ENCODE measurements at regions not wholly inside any gene's neighbourhood (a gene's known extent, or its start where the extent isn't known, plus 50 kb on each side); places are given as distances from the start of the nearest gene placed in this dataset.
A peak's percentile ranks its signal among the peaks of the same experiment; 100 is the strongest.

GRCh38 chr11:106152013-106152412, 74.6 kb downstream of the AASDHPPT start:
- no peak for TF ChIP-seq Cebpa-rat (IDR thresholded peaks at IDR 0.05)
- H3K9me3 ChIP-seq (replicated peaks in 1 of 11): peaks cover 2 to 17% (median 9%) of the 10 kb centered on the region in 11 experiments
- H3K27ac ChIP-seq: no peak overlapping the region
- no peak overlapping the region for H3K4me2 ChIP-seq
- no peaks in the 10 kb centered on the region for H3K4me1 ChIP-seq
- H4K20me1 ChIP-seq: no peaks in the 10 kb centered on the region
- no peak overlapping the region for H3K4me3 ChIP-seq
- H3K36me3 ChIP-seq: no peaks in the 10 kb centered on the region
- no peak overlapping the region for H3K9ac ChIP-seq
- H3K27me3 ChIP-seq: no peaks in the 10 kb centered on the region

- TF ChIP-seq Cebpa-rat (IDR thresholded peaks at IDR 0.05): no peak
- Histone ChIP-seq H3K4me3 (no peak overlapping the region), H3K27me3 (no peaks in the 10 kb centered on the region), H3K36me3 (no peaks in the 10 kb centered on the region), H3K4me1 (no peaks in the 10 kb centered on the region), H3K9me3 (replicated peaks in 1 of 11) (peaks cover 0 to 9% (median 1%) of the 10 kb centered on the region in 11 experiments; a peak in 7 of 22 replicates), H3K9ac (no peak overlapping the region), H4K20me1 (no peaks in the 10 kb centered on the region), H3K27ac (no peak overlapping the region), H3K4me2 (no peak overlapping the region)
Measured at GRCh38 chr11:106152824-106153223, 75.4 kb downstream of the AASDHPPT start.

- Histone ChIP-seq H3K9ac (no peak overlapping the region), H3K4me1 (peaks cover 0 to 4% (median 0%) of the 10 kb centered on the region in 10 experiments; a peak in 1 of 20 replicates), H3K36me3 (no peaks in the 10 kb centered on the region), H4K20me1 (no peaks in the 10 kb centered on the region), H3K9me3 (replicated peaks in 1 of 11) (peaks cover 6 to 14% (median 12%) of the 10 kb centered on the region in 11 experiments; a peak in 19 of 22 replicates), H3K27me3 (no peaks in the 10 kb centered on the region), H3K27ac (no peak overlapping the region), H3K4me2 (no peak overlapping the region), H3K4me3 (no peak overlapping the region)
- no peak for TF ChIP-seq Cebpa-rat (IDR thresholded peaks at IDR 0.05)
Measured at GRCh38 chr11:106156290-106156937, 79.0 kb downstream of the AASDHPPT start.

- H3K9me3 ChIP-seq (replicated peaks in 1 of 11): peaks cover 14 to 28% (median 20%) of the 10 kb centered on the region in 11 experiments; a peak in 20 of 22 replicates
- H3K27ac ChIP-seq: no peak overlapping the region
- no peak overlapping the region for H3K4me3 ChIP-seq
- peaks cover 0 to 4% (median 0%) of the 10 kb centered on the region in 10 experiments; a peak in 1 of 20 replicates for H3K4me1 ChIP-seq
- no peak overlapping the region for H3K4me2 ChIP-seq
- H3K36me3 ChIP-seq: no peaks in the 10 kb centered on the region
- no peaks in the 10 kb centered on the region for H4K20me1 ChIP-seq
- no peak overlapping the region for H3K9ac ChIP-seq
- no peaks in the 10 kb centered on the region for H3K27me3 ChIP-seq
- no peak for TF ChIP-seq Cebpa-rat (IDR thresholded peaks at IDR 0.05)
Measured at GRCh38 chr11:106158406-106158805, 80.9 kb downstream of the AASDHPPT start.

GRCh38 chr11:106159836-106160235, 82.4 kb downstream of the AASDHPPT start:
- peaks cover 14 to 28% (median 20%) of the 10 kb centered on the region in 11 experiments; a peak in 20 of 22 replicates for H3K9me3 ChIP-seq (replicated peaks in 1 of 11)
- H4K20me1 ChIP-seq: no peaks in the 10 kb centered on the region
- no peak overlapping the region for H3K4me3 ChIP-seq
- TF ChIP-seq Cebpa-rat (IDR thresholded peaks at IDR 0.05): no peak
- no peak overlapping the region for H3K9ac ChIP-seq
- H3K4me1 ChIP-seq: peaks cover 0 to 4% (median 0%) of the 10 kb centered on the region in 10 experiments; a peak in 1 of 20 replicates
- no peaks in the 10 kb centered on the region for H3K36me3 ChIP-seq
- H3K27ac ChIP-seq: no peak overlapping the region
- H3K4me2 ChIP-seq: no peak overlapping the region
- no peaks in the 10 kb centered on the region for H3K27me3 ChIP-seq

GRCh38 chr11:106160494-106160893, 83.0 kb downstream of the AASDHPPT start:
- no peak for TF ChIP-seq Cebpa-rat (IDR thresholded peaks at IDR 0.05)
- H3K4me2 ChIP-seq: peak overlapping the region in 4 of 11 experiments; percentile 10 to 25 (median 12); a peak in 1 of 22 replicates
- no peaks in the 10 kb centered on the region for H3K27me3 ChIP-seq
- H3K9me3 ChIP-seq (replicated peaks in 1 of 11): peaks cover 14 to 28% (median 24%) of the 10 kb centered on the region in 11 experiments; a peak in 20 of 22 replicates
- H3K4me1 ChIP-seq: peaks cover 0 to 4% (median 0%) of the 10 kb centered on the region in 10 experiments; a peak in 1 of 20 replicates
- H3K27ac ChIP-seq: 0 out of 22 replicates have a peak overlapping the region, but pooled peaks of 1 of the 11 experiments have one; percentile 20
- no peaks in the 10 kb centered on the region for H3K36me3 ChIP-seq
- H3K9ac ChIP-seq: no peak overlapping the region
- no peak overlapping the region for H3K4me3 ChIP-seq
- H4K20me1 ChIP-seq: no peaks in the 10 kb centered on the region

- H3K27me3 ChIP-seq: no peaks in the 10 kb centered on the region
- H3K4me3 ChIP-seq: no peak overlapping the region
- no peak overlapping the region for H3K4me2 ChIP-seq
- H3K9ac ChIP-seq: no peak overlapping the region
- H4K20me1 ChIP-seq: no peaks in the 10 kb centered on the region
- H3K4me1 ChIP-seq: peaks cover 0 to 4% (median 0%) of the 10 kb centered on the region in 10 experiments; a peak in 1 of 20 replicates
- peaks cover 21 to 43% (median 35%) of the 10 kb centered on the region in 11 experiments; a peak in 21 of 22 replicates for H3K9me3 ChIP-seq (replicated peaks in 1 of 11)
- H3K36me3 ChIP-seq: no peaks in the 10 kb centered on the region
- no peak for TF ChIP-seq Cebpa-rat (IDR thresholded peaks at IDR 0.05)
- H3K27ac ChIP-seq: no peak overlapping the region
Measured at GRCh38 chr11:106161775-106162634, 84.5 kb downstream of the AASDHPPT start.

GRCh38 chr11:106167085-106167484, 89.6 kb downstream of the AASDHPPT start:
- Histone ChIP-seq H3K4me3 (no peak overlapping the region), H3K27ac (no peak overlapping the region), H3K4me2 (no peak overlapping the region), H3K9me3 (replicated peaks in 1 of 11) (peaks cover 19 to 34% (median 28%) of the 10 kb centered on the region in 11 experiments), H3K9ac (no peak overlapping the region), H3K4me1 (no peaks in the 10 kb centered on the region), H4K20me1 (no peaks in the 10 kb centered on the region), H3K36me3 (no peaks in the 10 kb centered on the region), H3K27me3 (no peaks in the 10 kb centered on the region)
- no peak for TF ChIP-seq Cebpa-rat (IDR thresholded peaks at IDR 0.05)

GRCh38 chr11:106172386-106172991, 95.0 kb downstream of the AASDHPPT start:
- Histone ChIP-seq H4K20me1 (no peaks in the 10 kb centered on the region), H3K27ac (no peak overlapping the region), H3K27me3 (no peaks in the 10 kb centered on the region), H3K4me1 (peaks cover 0 to 12% (median 0%) of the 10 kb centered on the region in 10 experiments; a peak in 3 of 20 replicates), H3K9ac (no peak overlapping the region), H3K36me3 (no peaks in the 10 kb centered on the region), H3K4me2 (no peak overlapping the region), H3K9me3 (replicated peaks in 1 of 11) (peaks cover 4 to 9% (median 5%) of the 10 kb centered on the region in 11 experiments; a peak in 18 of 22 replicates), H3K4me3 (no peak overlapping the region)
- TF ChIP-seq Cebpa-rat (IDR thresholded peaks at IDR 0.05): no peak
